ENCODE measurements at regions not wholly inside any gene's neighbourhood (a gene's known extent, or its start where the extent isn't known, plus 50 kb on each side); places are given as distances from the start of the nearest gene placed in this dataset.
"Not testable (repeated sequence)": the region's sequence is repeated elsewhere in the genome, so short reads cannot be mapped to it uniquely, and the experiment has no call there.

- no peak for DNase-seq (ENCODE audit: low read depth)
Measured at GRCh38 chrX:122566401-122566800, 617.7 kb upstream of the GRIA3 start.

DNA sequence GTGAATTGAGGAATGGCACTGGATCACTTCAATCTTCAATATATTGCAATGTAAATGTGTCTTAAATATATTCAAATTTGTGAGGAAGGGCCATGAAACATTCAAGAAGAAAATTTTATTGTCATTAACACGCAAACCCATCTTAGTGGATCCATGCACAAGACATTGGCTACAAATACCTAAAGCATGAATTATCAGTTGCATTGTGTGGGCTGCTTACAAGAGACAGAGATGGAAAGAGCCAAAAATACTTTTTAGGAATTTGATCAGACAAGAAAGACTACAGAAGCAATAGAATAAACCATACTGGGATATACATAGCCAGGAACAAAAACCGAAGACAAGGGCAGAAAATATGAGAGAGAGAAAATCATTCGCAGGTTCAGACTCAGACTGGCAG lies 616.2 kb upstream of the GRIA3 start:
- DNase-seq (ENCODE audit: low read depth), result no peak

DNA sequence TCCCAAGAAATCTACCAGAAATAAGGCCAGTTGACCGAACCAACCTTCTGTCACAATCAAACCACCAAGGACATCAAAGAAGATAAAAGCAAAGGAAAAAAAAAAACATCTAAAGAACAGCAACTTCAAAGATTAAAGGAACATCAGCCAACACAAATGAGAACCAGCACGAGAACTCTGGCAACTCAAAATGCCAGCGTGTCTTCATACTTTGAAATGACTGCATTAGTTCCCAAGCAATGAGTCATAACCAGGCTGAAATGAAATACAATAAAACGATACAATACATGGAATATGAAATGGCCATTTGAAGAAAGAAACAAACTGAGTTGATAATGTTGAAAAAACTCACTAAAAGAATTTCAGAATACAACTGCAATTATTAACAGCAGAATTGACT lies 611.6 kb upstream of the GRIA3 start:
- DNase-seq (ENCODE audit: low read depth), result no peak

DNA sequence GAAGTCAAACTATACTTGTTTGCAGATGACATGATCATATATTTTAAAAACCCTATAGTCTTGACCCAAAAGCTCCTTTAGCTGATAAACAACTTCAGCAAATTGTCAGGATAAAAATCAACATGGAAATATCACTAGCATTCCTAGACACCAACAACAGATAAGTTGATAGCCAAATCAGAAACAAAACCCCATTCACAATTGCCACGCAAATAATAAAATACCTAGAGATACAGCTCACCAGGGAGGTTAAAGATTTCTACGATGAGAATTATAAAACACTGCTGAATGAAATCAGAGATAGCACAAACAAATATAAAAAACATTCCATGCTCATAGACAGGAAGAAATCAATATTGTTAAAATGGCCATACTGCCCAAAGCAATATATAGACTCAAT lies 605.0 kb upstream of the GRIA3 start:
- no peak for DNase-seq (ENCODE audit: low read depth)

GRCh38 chrX:122579526-122579925 lies 604.6 kb upstream of the GRIA3 start:
- DNase-seq (ENCODE audit: low read depth), result no peak

DNA sequence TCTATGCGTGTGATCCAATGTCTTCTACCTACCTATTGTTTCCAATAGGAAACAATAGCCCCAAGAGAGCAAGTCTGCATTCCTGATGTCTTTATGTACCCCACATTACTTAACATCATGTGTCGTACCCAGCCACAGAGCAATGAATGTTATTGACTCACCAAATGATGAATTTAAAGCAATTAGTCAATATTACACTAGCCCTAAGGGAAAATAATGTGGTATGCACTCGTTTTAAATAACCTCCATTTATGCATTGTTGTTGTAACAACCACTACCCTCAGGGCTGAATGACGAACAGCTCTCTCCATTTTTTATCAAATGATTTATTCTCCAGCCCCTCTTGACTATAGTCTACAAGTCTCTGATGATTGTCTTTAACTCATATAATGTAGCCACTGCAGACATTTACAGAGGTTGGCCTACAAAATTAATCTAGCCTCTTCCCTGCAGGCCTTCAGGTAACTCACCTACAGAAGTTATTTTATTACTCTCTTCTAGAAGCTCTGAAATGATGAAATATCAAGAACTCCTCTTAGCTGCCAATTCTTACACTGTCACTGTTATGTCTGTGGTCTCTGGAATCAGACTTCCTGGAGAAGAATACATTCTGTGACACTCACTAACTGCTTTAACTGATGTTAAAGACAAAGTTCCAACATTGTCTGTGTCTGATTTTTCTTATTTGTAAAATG lies 601.7 kb upstream of the GRIA3 start:
- DNase-seq (ENCODE audit: low read depth), result no peak

GRCh38 chrX:122582975-122583305 lies 601.1 kb upstream of the GRIA3 start:
- DNase-seq (ENCODE audit: low read depth), result no peak

DNA sequence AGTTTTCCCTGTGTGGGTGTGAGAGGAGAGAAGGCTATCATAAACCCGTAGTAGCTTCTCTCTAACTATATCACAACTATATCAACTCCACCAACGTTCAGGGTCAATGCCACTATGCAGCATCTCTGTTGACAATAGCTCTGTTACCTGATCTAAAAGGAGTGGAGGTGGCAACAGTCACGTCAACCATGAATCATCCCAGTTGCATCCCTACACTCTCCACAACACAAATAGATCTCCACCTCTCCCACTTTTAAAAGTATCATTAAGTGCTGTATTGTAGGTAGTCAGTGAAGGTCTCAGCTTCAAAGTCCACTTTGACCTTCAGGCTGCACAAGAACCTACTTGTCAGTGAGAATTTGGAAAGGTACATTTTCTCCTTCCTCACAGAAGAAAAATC lies 600.5 kb upstream of the GRIA3 start:
- no peak for DNase-seq (ENCODE audit: low read depth)

DNA sequence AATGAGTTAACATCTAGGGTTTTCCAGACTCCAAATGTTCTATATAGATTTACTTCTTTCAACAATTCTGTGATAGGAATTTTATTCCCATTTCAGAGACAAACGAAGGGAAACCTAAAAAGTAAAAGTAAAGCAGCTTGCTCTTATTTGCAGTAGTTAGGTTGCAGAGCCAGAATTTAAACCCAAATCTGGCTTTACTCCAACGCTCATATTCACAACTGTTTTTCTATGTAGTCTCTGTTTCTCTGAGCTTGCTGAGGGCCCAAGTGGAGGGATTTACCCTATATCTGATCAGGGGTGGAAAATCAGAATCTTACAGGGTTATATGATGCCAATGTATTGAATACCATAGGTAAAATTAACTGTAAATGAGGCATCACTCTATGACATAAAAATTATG lies 599.1 kb upstream of the GRIA3 start:
- DNase-seq (ENCODE audit: low read depth), result no peak

GRCh38 chrX:122586831-122587230 lies 597.2 kb upstream of the GRIA3 start:
- DNase-seq (ENCODE audit: low read depth), result no peak

DNA sequence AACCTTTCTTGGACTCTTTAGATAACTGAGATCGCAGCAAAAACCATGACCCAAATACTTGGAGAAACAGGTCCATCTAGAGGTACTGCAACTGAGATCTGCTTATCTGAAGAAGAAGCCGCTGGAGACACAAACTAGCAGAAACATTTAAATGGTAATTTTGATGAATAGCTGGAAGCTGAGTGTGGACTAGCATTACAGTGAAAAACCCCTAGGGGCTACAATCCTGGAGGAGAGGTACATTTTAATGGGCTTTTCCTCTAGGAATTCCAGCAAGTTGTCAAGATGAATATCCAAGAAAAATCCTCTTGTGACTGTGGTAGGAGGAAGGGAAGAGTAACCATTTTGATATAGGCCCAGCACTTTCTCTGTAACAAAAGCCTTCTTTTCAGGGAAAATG lies 592.5 kb upstream of the GRIA3 start:
- no peak for DNase-seq (ENCODE audit: low read depth)

- DNase-seq (ENCODE audit: low read depth), result no peak
Measured at GRCh38 chrX:122596998-122597397, 587.1 kb upstream of the GRIA3 start.

DNA sequence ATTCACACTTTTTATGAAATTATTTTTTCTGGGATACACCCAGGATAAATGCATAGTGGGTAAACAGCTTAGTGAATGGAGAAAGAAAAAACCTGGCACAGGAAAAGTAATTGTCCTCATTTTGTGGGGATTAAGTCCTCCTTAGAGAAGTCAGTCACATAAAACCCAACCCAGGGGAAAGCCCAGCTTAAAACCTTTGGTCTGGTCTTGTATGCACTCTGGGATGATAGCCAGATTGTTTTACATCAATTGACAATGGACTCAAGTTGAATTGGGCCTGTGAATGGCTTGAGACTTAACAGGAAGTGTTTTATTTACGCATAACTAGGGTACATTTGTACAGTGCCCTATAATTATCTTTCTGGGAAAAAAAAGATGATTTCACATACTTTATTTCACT lies 561.3 kb upstream of the GRIA3 start:
- DNase-seq (ENCODE audit: low read depth), result no peak

DNA sequence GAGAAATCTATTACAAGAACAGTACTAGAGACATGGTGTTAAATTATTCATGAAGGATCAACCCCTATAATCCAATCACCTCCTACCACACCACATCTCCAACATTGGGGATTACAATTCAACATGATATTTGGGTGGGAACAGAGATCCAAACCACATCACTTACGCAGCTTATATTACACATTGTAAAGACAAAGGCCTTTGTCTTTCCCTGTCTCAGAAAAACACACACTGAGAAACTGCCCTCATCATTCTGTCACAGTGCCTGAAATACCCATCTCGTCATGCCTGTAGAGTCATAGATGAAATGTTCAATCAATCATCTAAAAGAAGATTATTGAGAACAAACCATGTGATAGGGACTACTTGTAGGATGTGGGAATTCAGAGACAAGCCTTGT lies 558.8 kb upstream of the GRIA3 start:
- DNase-seq (ENCODE audit: low read depth), result no peak

DNA sequence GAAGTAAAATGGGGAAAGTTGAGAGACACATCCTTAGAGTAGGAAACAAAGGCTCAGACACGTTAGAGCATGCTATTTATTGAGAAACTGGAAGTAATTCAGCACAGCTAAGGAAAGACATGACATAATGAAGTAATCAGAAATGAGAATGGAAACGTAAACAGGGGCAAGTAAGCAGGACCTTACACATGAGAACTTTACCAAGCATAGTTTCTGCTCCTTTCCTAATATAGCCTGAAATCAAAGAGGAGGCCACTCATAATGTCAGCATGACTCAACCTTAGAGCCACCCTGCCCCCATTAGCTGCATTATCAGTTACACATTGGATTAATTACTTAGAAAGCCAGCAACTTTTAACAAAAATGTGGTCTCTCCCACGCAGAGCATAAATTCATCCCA lies 558.3 kb upstream of the GRIA3 start:
- DNase-seq (ENCODE audit: low read depth), result no peak

DNA sequence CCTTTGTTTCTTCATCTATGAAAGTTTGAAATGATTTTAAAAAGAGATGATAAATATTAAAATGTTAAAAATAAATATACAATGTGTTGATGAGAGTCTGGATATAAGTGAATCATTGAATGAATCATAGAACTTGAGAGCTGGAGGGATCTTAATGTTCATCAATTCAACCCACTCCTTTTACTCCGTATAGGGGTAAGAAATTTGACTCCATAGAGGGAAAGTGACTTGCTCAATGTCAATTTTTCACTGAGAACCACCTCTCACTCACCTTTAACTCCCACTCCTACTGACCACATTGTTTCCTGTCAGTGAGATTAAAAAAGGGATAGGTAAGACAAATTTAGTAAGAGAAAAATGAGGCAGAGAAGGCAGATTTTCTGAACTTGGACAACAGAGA lies 557.2 kb upstream of the GRIA3 start:
- no peak for DNase-seq (ENCODE audit: low read depth)

DNA sequence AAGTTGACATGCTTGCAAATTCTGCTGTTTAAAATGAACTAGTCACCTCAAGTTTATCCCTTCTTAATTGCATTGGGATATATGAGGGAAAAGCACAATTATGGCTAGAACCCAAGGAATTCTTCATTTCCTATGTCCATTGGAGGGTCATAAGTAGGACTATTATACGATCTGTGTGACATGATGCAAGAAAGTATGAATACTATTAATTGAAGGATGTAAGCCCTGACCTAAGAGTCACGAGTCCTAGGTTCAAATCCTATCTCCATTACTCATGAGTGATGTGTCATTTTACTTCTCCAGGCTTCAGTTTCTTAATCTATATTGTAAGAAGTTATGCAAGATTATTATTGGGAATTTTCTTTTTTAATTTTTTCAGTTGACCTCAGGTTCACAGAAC lies 542.9 kb upstream of the GRIA3 start:
- DNase-seq (ENCODE audit: low read depth), result no peak

DNA sequence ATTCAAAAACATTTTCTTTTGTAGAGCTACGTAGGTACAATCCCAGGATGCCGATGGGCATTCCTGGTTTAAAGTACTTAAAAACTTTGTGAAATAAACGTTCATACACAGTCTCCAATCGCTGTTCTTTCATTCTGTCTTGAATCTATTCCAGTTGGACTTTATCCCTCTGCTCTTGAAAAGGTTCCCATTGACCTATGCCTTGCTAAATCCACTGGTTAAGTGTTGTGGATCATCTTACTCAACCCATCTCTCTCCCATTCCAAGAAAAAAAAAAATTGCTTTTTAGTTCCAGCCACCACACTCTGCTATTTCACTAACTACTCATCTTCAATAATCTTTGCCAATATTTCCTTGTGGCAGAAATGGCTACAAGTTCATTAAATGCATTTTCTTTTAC lies 542.3 kb upstream of the GRIA3 start:
- no peak for DNase-seq (ENCODE audit: low read depth)

- DNase-seq (ENCODE audit: low read depth), result not testable (repeated sequence)
Measured at GRCh38 chrX:122655256-122655655, 528.8 kb upstream of the GRIA3 start.

DNA sequence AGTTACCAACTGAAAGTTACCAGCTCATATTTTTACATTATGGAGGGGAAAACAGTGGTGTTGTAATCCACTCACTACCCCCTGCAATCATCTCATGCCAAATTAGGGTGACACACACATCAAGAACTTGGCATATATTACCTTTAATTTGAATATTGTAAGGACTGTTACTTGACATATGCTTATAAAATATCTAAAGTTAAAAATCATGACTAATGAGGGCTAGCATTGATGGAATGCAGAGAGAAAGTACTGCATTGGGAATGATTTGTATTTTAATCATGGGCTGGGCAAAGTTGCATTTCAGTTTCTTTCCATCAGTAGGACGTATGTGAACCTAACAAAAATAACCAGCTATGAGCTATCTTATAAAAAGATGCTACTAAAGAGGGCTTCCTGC lies 517.5 kb upstream of the GRIA3 start:
- no peak for DNase-seq (ENCODE audit: low read depth)

GRCh38 chrX:122667667-122668066 lies 516.4 kb upstream of the GRIA3 start:
- DNase-seq (ENCODE audit: low read depth), result no peak

- DNase-seq (ENCODE audit: low read depth), result no peak
Measured at GRCh38 chrX:122703762-122704161, 480.3 kb upstream of the GRIA3 start.

GRCh38 chrX:122739770-122740169 lies 444.3 kb upstream of the GRIA3 start:
- no peak for DNase-seq (ENCODE audit: low read depth)

GRCh38 chrX:122770581-122770980 lies 413.5 kb upstream of the GRIA3 start:
- no peak for DNase-seq (ENCODE audit: low read depth)

DNA sequence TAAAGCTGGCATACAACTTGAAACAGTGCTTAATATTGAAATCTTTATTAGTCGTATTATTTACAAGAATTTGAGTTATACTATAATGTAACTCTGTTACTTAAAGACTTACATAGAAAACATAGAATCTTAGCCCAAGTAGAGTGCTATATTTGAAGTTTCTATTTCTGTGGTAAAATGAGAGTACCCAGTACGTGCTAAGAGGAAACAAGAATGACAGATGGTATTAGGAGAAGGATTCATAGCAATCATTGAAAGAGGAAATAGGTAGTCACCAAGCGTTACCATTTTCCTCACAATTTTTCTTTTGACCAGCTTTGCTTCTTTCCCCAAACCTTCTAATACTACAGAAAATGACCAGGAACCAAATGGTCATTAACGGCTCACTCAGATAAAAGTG lies 412.1 kb upstream of the GRIA3 start:
- DNase-seq (ENCODE audit: low read depth), result no peak
